ENCODE measurements at regions not wholly inside any gene's neighbourhood (a gene's known extent, or its start where the extent isn't known, plus 50 kb on each side); places are given as distances from the start of the nearest gene placed in this dataset.

DNA sequence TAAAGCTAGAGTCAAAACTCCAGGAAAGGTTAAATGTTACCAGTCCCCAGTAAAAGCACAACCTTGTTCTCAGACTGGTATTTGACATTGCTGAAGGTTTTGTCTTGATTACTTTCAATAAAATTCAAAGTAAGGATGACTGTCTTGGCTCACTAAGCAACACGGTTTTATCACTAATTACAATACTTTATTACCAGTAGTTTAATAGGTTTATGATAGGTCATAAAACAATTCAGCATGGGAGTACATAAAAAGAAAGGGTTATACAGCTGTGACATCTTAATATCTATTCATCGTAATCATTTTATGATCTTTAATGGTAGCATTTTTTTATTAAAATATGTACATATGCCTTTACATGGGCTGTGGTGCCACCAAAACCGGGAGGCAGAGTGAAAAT lies 370.7 kb upstream of the IRX2 start:
- Histone ChIP-seq H3K4me1 (peaks cover 10% of the 10 kb centered on the region), H3K4me2 (no peak overlapping the region), H3K9ac (no peak overlapping the region)

GRCh38 chr5:3121813-3122212 lies 370.3 kb upstream of the IRX2 start:
- peaks cover 30% of the 10 kb centered on the region for H3K27me3 ChIP-seq
- H3K4me2 ChIP-seq, result peak overlapping the region; percentile 49
- peaks cover 10% of the 10 kb centered on the region for H3K4me1 ChIP-seq
- H4K20me1 ChIP-seq, result no peaks in the 10 kb centered on the region
- H3K4me3 ChIP-seq, result no peak overlapping the region
- no peaks in the 10 kb centered on the region for H3K36me3 ChIP-seq
- no peak for TF ChIP-seq Cebpa-rat (IDR thresholded peaks at IDR 0.05)
- no peaks in the 10 kb centered on the region for H3K9me3 ChIP-seq
- no peak overlapping the region for H3K9ac ChIP-seq
- H3K27ac ChIP-seq, result no peak overlapping the region

More for the DNA sequence above, 370.7 kb upstream of the IRX2 start:
- Histone ChIP-seq H3K9me3 (no peaks in the 10 kb centered on the region), H3K4me3 (no peak overlapping the region), H3K36me3 (no peaks in the 10 kb centered on the region), H3K27me3 (peaks cover 29% of the 10 kb centered on the region), H4K20me1 (no peaks in the 10 kb centered on the region), H3K27ac (no peak overlapping the region)
- no peak for TF ChIP-seq Cebpa-rat (IDR thresholded peaks at IDR 0.05)

GRCh38 chr5:3120028-3120427 lies 368.6 kb upstream of the IRX2 start:
- no peak overlapping the region for H3K4me3 ChIP-seq
- no peak overlapping the region for H3K4me2 ChIP-seq
- H3K27ac ChIP-seq, result no peak overlapping the region
- no peak for TF ChIP-seq Cebpa-rat (IDR thresholded peaks at IDR 0.05)
- no peaks in the 10 kb centered on the region for H3K36me3 ChIP-seq
- H4K20me1 ChIP-seq, result no peaks in the 10 kb centered on the region
- H3K27me3 ChIP-seq, result peaks cover 39% of the 10 kb centered on the region
- no peak overlapping the region for H3K9ac ChIP-seq
- peaks cover 10% of the 10 kb centered on the region for H3K4me1 ChIP-seq
- no peaks in the 10 kb centered on the region for H3K9me3 ChIP-seq

- no peaks in the 10 kb centered on the region for H3K36me3 ChIP-seq
- H3K27me3 ChIP-seq, result peaks cover 39% of the 10 kb centered on the region
- H3K9me3 ChIP-seq, result peaks cover 6% of the 10 kb centered on the region; the same call in 1 of the 2 replicates
- no peak overlapping the region for H3K4me3 ChIP-seq
- no peak overlapping the region for H3K4me2 ChIP-seq
- peaks cover 10% of the 10 kb centered on the region for H3K4me1 ChIP-seq
- no peak overlapping the region for H3K27ac ChIP-seq
- H3K9ac ChIP-seq, result no peak overlapping the region
- no peak for TF ChIP-seq Cebpa-rat (IDR thresholded peaks at IDR 0.05)
- no peaks in the 10 kb centered on the region for H4K20me1 ChIP-seq
These were observed 368.0 kb upstream of the IRX2 start for GRCh38 chr5:3119435-3119834.

DNA sequence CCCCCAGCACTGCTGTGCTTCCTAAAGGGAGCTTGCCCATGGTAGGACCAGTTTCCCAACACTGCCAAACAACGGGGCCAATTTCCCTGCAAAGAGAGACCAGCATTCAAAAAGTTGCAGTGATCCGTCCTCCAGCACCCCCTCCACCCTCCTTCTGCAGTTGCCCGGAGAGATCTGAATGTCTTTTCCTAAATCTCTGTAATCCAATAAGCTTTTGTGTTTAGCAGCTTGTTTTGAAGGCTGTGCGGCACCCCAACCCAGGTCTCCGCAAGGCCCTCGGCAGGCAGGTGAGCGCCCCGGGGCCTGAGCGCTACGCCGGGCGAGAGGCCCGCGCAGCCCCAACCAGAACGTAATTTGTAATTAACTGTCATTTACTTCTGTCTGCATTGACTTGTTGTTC lies 366.9 kb upstream of the IRX2 start:
- peaks cover 10% of the 10 kb centered on the region for H3K4me1 ChIP-seq
- peaks cover 38% of the 10 kb centered on the region for H3K27me3 ChIP-seq
- no peak overlapping the region for H3K4me3 ChIP-seq
- peaks cover 6% of the 10 kb centered on the region; the same call in 1 of the 2 replicates for H3K9me3 ChIP-seq
- H3K9ac ChIP-seq, result no peak overlapping the region
- no peaks in the 10 kb centered on the region for H4K20me1 ChIP-seq
- H3K36me3 ChIP-seq, result no peaks in the 10 kb centered on the region
- no peak overlapping the region for H3K4me2 ChIP-seq
- TF ChIP-seq Cebpa-rat (IDR thresholded peaks at IDR 0.05), result no peak
- no peak overlapping the region for H3K27ac ChIP-seq

DNA sequence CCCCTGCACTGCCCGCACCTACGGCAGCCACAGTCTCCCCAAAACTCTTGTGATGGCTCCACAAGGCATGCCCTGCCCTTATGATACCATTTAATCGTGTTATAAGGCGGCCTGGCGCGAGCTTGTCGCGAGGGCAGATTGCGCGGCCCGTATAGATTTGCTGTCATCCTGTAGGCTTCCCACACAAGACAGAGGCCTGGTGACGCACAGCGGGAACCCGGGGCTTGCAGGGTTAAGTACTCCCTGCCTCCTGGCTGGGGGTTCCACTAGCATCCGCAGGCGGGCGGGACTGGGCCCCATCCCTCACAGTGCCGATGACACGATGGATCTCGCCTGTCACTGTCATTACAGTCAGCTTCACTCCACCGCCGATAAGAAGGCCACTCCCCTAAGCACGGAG lies 364.9 kb upstream of the IRX2 start:
- peaks cover 6% of the 10 kb centered on the region; the same call in 1 of the 2 replicates for H3K9me3 ChIP-seq
- peaks cover 24% of the 10 kb centered on the region for H3K27me3 ChIP-seq
- no peaks in the 10 kb centered on the region for H3K36me3 ChIP-seq
- no peaks in the 10 kb centered on the region for H4K20me1 ChIP-seq
- no peak for TF ChIP-seq Cebpa-rat (IDR thresholded peaks at IDR 0.05)
- peaks cover 2% of the 10 kb centered on the region for H3K4me1 ChIP-seq
- H3K4me2 ChIP-seq, result no peak overlapping the region
- H3K27ac ChIP-seq, result no peak overlapping the region
- no peak overlapping the region for H3K9ac ChIP-seq
- no peak overlapping the region for H3K4me3 ChIP-seq

DNA sequence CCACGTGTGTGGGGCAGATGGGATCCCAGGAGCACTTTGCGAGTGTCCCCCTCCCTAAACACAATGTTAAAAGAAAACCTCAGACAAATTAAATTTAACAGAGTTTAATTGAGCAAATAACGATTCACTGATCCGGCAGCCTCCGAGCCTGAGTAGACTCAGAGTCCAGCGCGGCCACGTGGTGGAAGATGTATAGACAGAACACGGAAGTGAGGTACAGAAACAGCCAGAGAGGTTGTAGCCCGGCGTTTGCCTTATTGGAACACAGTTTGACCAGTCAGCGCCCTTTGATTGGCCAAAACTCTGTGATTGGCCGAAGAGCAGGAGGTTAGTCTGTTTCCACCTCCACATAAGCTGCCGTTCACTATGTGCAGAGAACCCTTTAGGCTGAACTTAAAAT lies 363.0 kb upstream of the IRX2 start:
- Histone ChIP-seq H3K27me3 (peaks cover 14% of the 10 kb centered on the region; the same call in 1 of the 2 replicates), H3K36me3 (no peaks in the 10 kb centered on the region), H4K20me1 (no peaks in the 10 kb centered on the region), H3K9ac (no peak overlapping the region), H3K4me2 (no peak overlapping the region), H3K4me1 (no peaks in the 10 kb centered on the region), H3K9me3 (peaks cover 6% of the 10 kb centered on the region; the same call in 1 of the 2 replicates), H3K4me3 (no peak overlapping the region), H3K27ac (no peak overlapping the region)
- no peak for TF ChIP-seq Cebpa-rat (IDR thresholded peaks at IDR 0.05)

- TF ChIP-seq Cebpa-rat (IDR thresholded peaks at IDR 0.05), result no peak
- Histone ChIP-seq H3K4me1 (peaks cover 38% of the 10 kb centered on the region), H3K27me3 (peaks cover 8% of the 10 kb centered on the region; the same call in 1 of the 2 replicates), H3K36me3 (no peaks in the 10 kb centered on the region), H3K27ac (no peak overlapping the region), H3K4me3 (no peak overlapping the region), H3K9ac (no peak overlapping the region), H4K20me1 (no peaks in the 10 kb centered on the region), H3K4me2 (no peak overlapping the region), H3K9me3 (peaks cover 6% of the 10 kb centered on the region; the same call in 1 of the 2 replicates)
These were observed 358.9 kb upstream of the IRX2 start for GRCh38 chr5:3110371-3110770.

GRCh38 chr5:3107156-3107611 lies 355.7 kb upstream of the IRX2 start:
- 0 out of 2 replicates have a peak overlapping the region, but pooled peaks have one; percentile 36 for H3K9ac ChIP-seq
- no peak for TF ChIP-seq Cebpa-rat (IDR thresholded peaks at IDR 0.05)
- H3K27me3 ChIP-seq, result peaks cover 27% of the 10 kb centered on the region
- no peak overlapping the region for H3K4me3 ChIP-seq
- no peaks in the 10 kb centered on the region for H4K20me1 ChIP-seq
- H3K9me3 ChIP-seq, result no peaks in the 10 kb centered on the region
- no peaks in the 10 kb centered on the region for H3K36me3 ChIP-seq
- peaks cover 69% of the 10 kb centered on the region for H3K4me1 ChIP-seq
- peak overlapping the region; percentile 78 for H3K4me2 ChIP-seq
- peak overlapping the region; percentile 62 for H3K27ac ChIP-seq

DNA sequence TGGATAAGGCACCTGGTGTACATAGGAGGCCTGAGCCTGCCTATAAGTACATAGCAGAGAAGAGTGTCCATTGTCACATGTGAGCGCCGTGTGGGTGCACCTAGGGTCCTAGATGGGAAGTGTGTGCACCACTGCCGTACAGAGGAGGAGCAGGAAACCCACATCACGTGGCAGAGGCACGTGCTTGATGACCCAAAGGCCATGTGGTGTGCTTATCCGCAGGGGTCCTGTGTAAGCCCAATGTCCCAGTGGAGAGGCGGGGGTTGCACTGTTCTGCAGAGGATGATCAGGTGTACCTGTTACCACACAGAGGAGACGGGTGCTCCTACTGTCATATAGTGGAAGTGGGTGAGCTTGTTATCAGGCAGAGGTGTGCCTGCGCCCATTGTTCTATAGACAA lies 354.1 kb upstream of the IRX2 start:
- TF ChIP-seq Cebpa-rat (IDR thresholded peaks at IDR 0.05), result no peak
- Histone ChIP-seq H3K27ac (peak overlapping the region; percentile 92), H3K36me3 (no peaks in the 10 kb centered on the region), H4K20me1 (no peaks in the 10 kb centered on the region), H3K9me3 (no peaks in the 10 kb centered on the region), H3K4me2 (peak overlapping the region; percentile 86), H3K9ac (no peak overlapping the region), H3K4me3 (0 out of 2 replicates have a peak overlapping the region, but pooled peaks have one; percentile 62), H3K4me1 (peaks cover 85% of the 10 kb centered on the region), H3K27me3 (peaks cover 27% of the 10 kb centered on the region)

DNA sequence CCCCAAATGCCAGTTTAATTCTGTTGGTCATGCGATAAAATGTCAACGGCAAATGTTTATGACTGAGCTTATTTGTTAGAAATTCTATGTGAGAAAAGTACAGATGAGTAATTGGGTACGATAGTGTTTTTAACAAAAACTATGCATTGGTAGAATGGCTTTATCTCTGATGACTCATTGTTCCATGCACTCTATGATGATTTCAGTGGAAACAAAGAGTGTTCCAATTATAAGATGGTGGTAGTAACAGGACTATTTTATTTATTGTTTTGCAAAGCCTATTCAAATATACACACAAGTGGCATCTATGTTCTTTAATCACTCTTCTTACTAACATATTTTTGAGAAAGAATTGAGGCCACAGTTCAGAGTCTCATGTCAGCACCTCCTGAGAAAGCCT lies 353.7 kb upstream of the IRX2 start:
- peak overlapping the region; percentile 92 for H3K27ac ChIP-seq
- peaks cover 89% of the 10 kb centered on the region for H3K4me1 ChIP-seq
- peak overlapping the region; percentile 86 for H3K4me2 ChIP-seq
- H3K9ac ChIP-seq, result peak overlapping the region; percentile 81
- H3K27me3 ChIP-seq, result peaks cover 27% of the 10 kb centered on the region
- no peaks in the 10 kb centered on the region for H3K9me3 ChIP-seq
- TF ChIP-seq Cebpa-rat (IDR thresholded peaks at IDR 0.05), result no peak
- no peaks in the 10 kb centered on the region for H3K36me3 ChIP-seq
- no peaks in the 10 kb centered on the region for H4K20me1 ChIP-seq
- peak overlapping the region; percentile 62 for H3K4me3 ChIP-seq

Data from BLaER1 (cell line).